ENCODE measurements at regions not wholly inside any gene's neighbourhood (a gene's known extent, or its start where the extent isn't known, plus 50 kb on each side); places are given as distances from the start of the nearest gene placed in this dataset.

DNA sequence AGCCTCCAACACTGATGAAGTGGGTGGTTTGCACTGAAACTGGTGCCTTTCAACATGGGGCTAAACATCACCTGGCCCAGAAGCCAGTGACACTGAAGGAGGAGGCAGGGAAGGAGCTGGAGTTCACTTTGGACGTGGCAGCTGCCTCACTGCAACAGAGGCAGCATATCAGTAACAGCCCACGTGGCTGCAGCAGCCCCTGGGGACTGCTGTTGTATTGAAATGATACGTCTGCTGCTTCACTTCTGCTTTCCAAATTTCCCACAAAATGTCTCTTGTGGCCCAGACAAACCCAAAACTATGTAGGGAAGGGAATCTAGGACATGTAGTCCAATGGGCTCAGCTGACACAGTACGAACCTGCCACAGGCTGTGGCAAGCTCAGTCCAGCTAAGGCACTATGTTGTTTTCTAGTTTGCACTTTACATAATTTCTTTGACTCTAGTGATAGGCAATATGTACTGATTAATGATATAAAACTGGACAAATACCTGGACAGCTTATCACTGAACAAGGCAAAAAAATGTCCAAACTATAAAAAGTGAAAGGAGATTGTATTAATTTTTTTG, 84.7 kb upstream of the RAPGEF2 start:
- TF ChIP-seq ZFP30 (CRISPR knock-in tag; IDR thresholded peaks at IDR 0.05) (no peak), PPARA (CRISPR knock-in tag; IDR thresholded peaks at IDR 0.05; ENCODE audit: borderline replicate concordance) (no peak), ZNF565 (CRISPR knock-in tag; conservative IDR thresholded peaks at IDR 0.05; ENCODE audit: low read depth) (no peak), ISL1 (CRISPR knock-in tag; IDR thresholded peaks at IDR 0.05) (no peak), RARB (CRISPR knock-in tag; IDR thresholded peaks at IDR 0.05) (no peak), TCF4 (CRISPR knock-in tag; IDR thresholded peaks at IDR 0.05; ENCODE audit: borderline replicate concordance) (no peak), OSR1 (CRISPR knock-in tag; IDR thresholded peaks at IDR 0.05) (no peak), ZC3H10 (CRISPR knock-in tag; IDR thresholded peaks at IDR 0.05) (no peak), GLIS3 (CRISPR knock-in tag; IDR thresholded peaks at IDR 0.05) (no peak)
- TF ChIP-seq, protein P1, sequence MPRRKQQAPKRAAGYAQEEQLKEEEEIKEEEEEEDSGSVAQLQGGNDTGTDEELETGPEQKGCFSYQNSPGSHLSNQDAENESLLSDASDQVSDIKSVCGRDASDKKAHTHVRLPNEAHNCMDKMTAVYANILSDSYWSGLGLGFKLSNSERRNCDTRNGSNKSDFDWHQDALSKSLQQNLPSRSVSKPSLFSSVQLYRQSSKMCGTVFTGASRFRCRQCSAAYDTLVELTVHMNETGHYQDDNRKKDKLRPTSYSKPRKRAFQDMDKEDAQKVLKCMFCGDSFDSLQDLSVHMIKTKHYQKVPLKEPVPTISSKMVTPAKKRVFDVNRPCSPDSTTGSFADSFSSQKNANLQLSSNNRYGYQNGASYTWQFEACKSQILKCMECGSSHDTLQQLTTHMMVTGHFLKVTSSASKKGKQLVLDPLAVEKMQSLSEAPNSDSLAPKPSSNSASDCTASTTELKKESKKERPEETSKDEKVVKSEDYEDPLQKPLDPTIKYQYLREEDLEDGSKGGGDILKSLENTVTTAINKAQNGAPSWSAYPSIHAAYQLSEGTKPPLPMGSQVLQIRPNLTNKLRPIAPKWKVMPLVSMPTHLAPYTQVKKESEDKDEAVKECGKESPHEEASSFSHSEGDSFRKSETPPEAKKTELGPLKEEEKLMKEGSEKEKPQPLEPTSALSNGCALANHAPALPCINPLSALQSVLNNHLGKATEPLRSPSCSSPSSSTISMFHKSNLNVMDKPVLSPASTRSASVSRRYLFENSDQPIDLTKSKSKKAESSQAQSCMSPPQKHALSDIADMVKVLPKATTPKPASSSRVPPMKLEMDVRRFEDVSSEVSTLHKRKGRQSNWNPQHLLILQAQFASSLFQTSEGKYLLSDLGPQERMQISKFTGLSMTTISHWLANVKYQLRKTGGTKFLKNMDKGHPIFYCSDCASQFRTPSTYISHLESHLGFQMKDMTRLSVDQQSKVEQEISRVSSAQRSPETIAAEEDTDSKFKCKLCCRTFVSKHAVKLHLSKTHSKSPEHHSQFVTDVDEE (CRISPR knock-in tag; IDR thresholded peaks at IDR 0.05), result no peak
- TF ChIP-seq, protein P2, sequence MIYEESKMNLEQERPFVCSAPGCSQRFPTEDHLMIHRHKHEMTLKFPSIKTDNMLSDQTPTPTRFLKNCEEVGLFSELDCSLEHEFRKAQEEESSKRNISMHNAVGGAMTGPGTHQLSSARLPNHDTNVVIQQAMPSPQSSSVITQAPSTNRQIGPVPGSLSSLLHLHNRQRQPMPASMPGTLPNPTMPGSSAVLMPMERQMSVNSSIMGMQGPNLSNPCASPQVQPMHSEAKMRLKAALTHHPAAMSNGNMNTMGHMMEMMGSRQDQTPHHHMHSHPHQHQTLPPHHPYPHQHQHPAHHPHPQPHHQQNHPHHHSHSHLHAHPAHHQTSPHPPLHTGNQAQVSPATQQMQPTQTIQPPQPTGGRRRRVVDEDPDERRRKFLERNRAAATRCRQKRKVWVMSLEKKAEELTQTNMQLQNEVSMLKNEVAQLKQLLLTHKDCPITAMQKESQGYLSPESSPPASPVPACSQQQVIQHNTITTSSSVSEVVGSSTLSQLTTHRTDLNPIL (CRISPR knock-in tag; IDR thresholded peaks at IDR 0.05; ENCODE audit: low read depth), result no peak
- TF ChIP-seq, protein P3, sequence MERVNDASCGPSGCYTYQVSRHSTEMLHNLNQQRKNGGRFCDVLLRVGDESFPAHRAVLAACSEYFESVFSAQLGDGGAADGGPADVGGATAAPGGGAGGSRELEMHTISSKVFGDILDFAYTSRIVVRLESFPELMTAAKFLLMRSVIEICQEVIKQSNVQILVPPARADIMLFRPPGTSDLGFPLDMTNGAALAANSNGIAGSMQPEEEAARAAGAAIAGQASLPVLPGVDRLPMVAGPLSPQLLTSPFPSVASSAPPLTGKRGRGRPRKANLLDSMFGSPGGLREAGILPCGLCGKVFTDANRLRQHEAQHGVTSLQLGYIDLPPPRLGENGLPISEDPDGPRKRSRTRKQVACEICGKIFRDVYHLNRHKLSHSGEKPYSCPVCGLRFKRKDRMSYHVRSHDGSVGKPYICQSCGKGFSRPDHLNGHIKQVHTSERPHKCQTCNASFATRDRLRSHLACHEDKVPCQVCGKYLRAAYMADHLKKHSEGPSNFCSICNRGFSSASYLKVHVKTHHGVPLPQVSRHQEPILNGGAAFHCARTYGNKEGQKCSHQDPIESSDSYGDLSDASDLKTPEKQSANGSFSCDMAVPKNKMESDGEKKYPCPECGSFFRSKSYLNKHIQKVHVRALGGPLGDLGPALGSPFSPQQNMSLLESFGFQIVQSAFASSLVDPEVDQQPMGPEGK (CRISPR knock-in tag; IDR thresholded peaks at IDR 0.05; ENCODE audit: borderline replicate concordance), result no peak

All from SK-N-SH treated with all-trans-retinoic acid at 6 μM for 48 hours (cell line).